ENCODE measurements at regions not wholly inside any gene's neighbourhood (a gene's known extent, or its start where the extent isn't known, plus 50 kb on each side); places are given as distances from the start of the nearest gene placed in this dataset.

DNA sequence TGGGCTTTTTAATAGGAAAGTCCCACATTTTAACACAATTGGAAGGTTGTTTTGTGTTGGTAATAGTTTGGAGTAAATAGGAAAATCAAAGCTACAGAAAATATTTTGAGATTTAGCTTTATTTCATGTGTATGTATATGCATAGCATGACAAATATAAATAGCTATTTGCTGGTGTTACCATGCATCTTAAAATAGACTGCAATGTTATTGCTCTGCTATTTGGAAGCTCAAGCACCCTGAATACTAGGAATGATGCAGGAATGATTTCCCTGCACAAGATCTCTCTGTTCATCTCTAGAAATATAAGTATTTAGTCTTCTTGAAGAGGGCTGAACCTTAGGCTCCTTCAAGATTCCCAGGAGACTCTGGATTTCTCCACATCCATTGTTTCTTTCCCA, 268.3 kb upstream of the POGK start:
- no peaks in the 10 kb centered on the region for H4K20me1 ChIP-seq (ENCODE audit: insufficient read depth, low read length)
- no peak overlapping the region for H2AFZ ChIP-seq (ENCODE audit: low read length)
- POLR2A ChIA-PET: no interaction called here
- FAIRE-seq: no peak
- no peaks in the 10 kb centered on the region for H3K9me3 ChIP-seq (ENCODE audit: low read length)
- CTCF ChIA-PET (ENCODE audit: low intra/inter-chr PET ratio, low total read pairs): no interaction called here
- H3K79me2 ChIP-seq (ENCODE audit: insufficient read depth, low read length): no peaks in the 10 kb centered on the region
- intact Hi-C loops (cut with micrococcal nuclease; ENCODE audit: unreplicated experiment): no loop called here
- no peak for ATAC-seq
- H3K27me3 ChIP-seq (ENCODE audit: control insufficient read depth in 1 of 2, insufficient read depth in 2 of 2, low read length in 2 of 2): no peaks in the 10 kb centered on the region
- no peak for TF ChIP-seq ZNF331 (CRISPR knock-in tag; IDR thresholded peaks at IDR 0.05)
- in situ Hi-C loops (cut with HindIII; ENCODE audit: extremely low pct_ligation_motif_present, low pct_unique_long_range_greater_than_20kb): no loop called here
- no peak overlapping the region for H3K4me3 ChIP-seq (replicated peaks in 1 of 3; ENCODE audit: insufficient read depth in 1 of 3, low read depth in 2 of 3, low read length in 3 of 3)
- H3K4me1 ChIP-seq (ENCODE audit: insufficient read depth, low read length): no peaks in the 10 kb centered on the region
- H3K4me2 ChIP-seq (ENCODE audit: low read depth, low read length): no peak overlapping the region
- H3K36me3 ChIP-seq (replicated peaks in 1 of 2; ENCODE audit: control insufficient read depth in 1 of 2, insufficient read depth in 2 of 2, low read length in 2 of 2): no peaks in the 10 kb centered on the region
- no peak overlapping the region for H3K27ac ChIP-seq (ENCODE audit: extremely low read length, insufficient read depth, low read length)
- no peak for DNase-seq (ENCODE audit: low spot score)
- H3K9ac ChIP-seq (ENCODE audit: insufficient read depth, low read depth, low read length): no peak overlapping the region
- no TSS peak for BruUV-seq (replicated peaks)

DNA sequence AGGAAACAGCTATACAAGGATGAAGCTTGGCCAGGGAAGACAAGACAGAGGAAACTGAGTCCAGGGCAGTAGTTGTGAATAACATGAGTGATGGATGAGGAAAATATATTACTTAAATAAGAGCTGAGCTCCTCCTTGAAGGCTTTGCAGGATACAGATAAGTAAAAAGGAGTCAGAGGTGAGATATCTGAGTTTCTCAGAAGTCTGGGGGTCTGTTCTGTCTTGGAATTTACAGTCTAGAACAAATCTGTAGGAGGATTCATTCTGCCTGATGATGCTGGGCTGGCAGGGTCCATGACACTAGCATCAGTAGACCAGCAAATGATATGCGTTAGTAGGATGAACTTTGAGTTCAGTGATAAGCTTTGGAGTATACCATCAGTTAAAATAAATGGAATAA, 266.1 kb upstream of the POGK start:
- Histone ChIP-seq H3K27me3 (ENCODE audit: control insufficient read depth in 1 of 2, insufficient read depth in 2 of 2, low read length in 2 of 2) (no peaks in the 10 kb centered on the region), H3K9me3 (ENCODE audit: low read length) (no peaks in the 10 kb centered on the region), H3K9ac (ENCODE audit: insufficient read depth, low read depth, low read length) (no peak overlapping the region), H3K4me2 (ENCODE audit: low read depth, low read length) (no peak overlapping the region), H4K20me1 (ENCODE audit: insufficient read depth, low read length) (no peaks in the 10 kb centered on the region), H3K36me3 (replicated peaks in 1 of 2; ENCODE audit: control insufficient read depth in 1 of 2, insufficient read depth in 2 of 2, low read length in 2 of 2) (no peaks in the 10 kb centered on the region), H3K4me1 (ENCODE audit: insufficient read depth, low read length) (no peaks in the 10 kb centered on the region), H3K27ac (ENCODE audit: extremely low read length, insufficient read depth, low read length) (no peak overlapping the region), H3K79me2 (ENCODE audit: insufficient read depth, low read length) (no peaks in the 10 kb centered on the region), H2AFZ (ENCODE audit: low read length) (no peak overlapping the region), H3K4me3 (replicated peaks in 1 of 3; ENCODE audit: insufficient read depth in 1 of 3, low read depth in 2 of 3, low read length in 3 of 3) (no peak overlapping the region)
- DNase-seq (ENCODE audit: low spot score) (no peak), ATAC-seq (no peak), FAIRE-seq (no peak)
- intact Hi-C loops (cut with micrococcal nuclease; ENCODE audit: unreplicated experiment): no loop called here
- no TSS peak for BruUV-seq (replicated peaks)
- POLR2A ChIA-PET: no interaction called here
- WGBS (ENCODE audit: low lambda C conversion rate): 0% methylated on average over 1 of the region's 1 CpG
- CTCF ChIA-PET (ENCODE audit: low intra/inter-chr PET ratio, low total read pairs): no interaction called here
- in situ Hi-C loops (cut with HindIII; ENCODE audit: extremely low pct_ligation_motif_present, low pct_unique_long_range_greater_than_20kb): no loop called here
- no peak for TF ChIP-seq ASH2L (IDR thresholded peaks at IDR 0.05; ENCODE audit: insufficient read length, low read depth, low read length)
- TF ChIP-seq PRMT3 (CRISPR knock-in tag; IDR thresholded peaks at IDR 0.05; ENCODE audit: borderline replicate concordance, low read depth): no peak
- TF ChIP-seq ZNF317 (CRISPR knock-in tag; IDR thresholded peaks at IDR 0.05): no peak
- no peak for TF ChIP-seq HIVEP1 (CRISPR knock-in tag; IDR thresholded peaks at IDR 0.05)
- TF ChIP-seq ZNF713 (CRISPR knock-in tag; IDR thresholded peaks at IDR 0.05): no peak
- TF ChIP-seq, protein P1, sequence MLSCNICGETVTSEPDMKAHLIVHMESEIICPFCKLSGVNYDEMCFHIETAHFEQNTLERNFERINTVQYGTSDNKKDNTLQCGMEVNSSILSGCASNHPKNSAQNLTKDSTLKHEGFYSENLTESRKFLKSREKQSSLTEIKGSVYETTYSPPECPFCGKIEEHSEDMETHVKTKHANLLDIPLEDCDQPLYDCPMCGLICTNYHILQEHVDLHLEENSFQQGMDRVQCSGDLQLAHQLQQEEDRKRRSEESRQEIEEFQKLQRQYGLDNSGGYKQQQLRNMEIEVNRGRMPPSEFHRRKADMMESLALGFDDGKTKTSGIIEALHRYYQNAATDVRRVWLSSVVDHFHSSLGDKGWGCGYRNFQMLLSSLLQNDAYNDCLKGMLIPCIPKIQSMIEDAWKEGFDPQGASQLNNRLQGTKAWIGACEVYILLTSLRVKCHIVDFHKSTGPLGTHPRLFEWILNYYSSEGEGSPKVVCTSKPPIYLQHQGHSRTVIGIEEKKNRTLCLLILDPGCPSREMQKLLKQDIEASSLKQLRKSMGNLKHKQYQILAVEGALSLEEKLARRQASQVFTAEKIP (CRISPR knock-in tag; IDR thresholded peaks at IDR 0.05; ENCODE audit: borderline replicate concordance): no peak
- no peak for TF ChIP-seq MEIS2 (CRISPR knock-in tag; IDR thresholded peaks at IDR 0.05)
- TF ChIP-seq, protein P2, sequence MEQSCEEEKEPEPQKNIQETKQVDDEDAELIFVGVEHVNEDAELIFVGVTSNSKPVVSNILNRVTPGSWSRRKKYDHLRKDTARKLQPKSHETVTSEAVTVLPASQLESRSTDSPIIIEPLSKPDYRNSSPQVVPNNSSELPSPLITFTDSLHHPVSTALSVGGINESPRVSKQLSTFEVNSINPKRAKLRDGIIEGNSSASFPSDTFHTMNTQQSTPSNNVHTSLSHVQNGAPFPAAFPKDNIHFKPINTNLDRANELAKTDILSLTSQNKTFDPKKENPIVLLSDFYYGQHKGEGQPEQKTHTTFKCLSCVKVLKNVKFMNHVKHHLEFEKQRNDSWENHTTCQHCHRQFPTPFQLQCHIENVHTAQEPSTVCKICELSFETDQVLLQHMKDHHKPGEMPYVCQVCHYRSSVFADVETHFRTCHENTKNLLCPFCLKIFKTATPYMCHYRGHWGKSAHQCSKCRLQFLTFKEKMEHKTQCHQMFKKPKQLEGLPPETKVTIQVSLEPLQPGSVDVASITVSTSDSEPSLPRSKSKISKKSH (CRISPR knock-in tag; IDR thresholded peaks at IDR 0.05; ENCODE audit: borderline replicate concordance): no peak
- no peak for TF ChIP-seq FOXP1 (IDR thresholded peaks at IDR 0.05)
- TF ChIP-seq FOXP1 (CRISPR knock-in tag; IDR thresholded peaks at IDR 0.05): no peak
- no peak for TF ChIP-seq SOX6 (IDR thresholded peaks at IDR 0.05)
- no peak for TF ChIP-seq SOX6 (CRISPR knock-in tag; IDR thresholded peaks at IDR 0.05)
- TF ChIP-seq ZNF383 (CRISPR knock-in tag; IDR thresholded peaks at IDR 0.05; ENCODE audit: borderline replicate concordance): no peak
- TF ChIP-seq KLF6 (CRISPR knock-in tag; IDR thresholded peaks at IDR 0.05): no peak
- no peak for TF ChIP-seq ARNT2 (CRISPR knock-in tag; IDR thresholded peaks at IDR 0.05; ENCODE audit: low read depth)
- no peak for TF ChIP-seq ZFP36L2 (CRISPR knock-in tag; IDR thresholded peaks at IDR 0.05)
- no peak for TF ChIP-seq RAD51 (IDR thresholded peaks at IDR 0.05; ENCODE audit: borderline replicate concordance)
- TF ChIP-seq, protein P3, sequence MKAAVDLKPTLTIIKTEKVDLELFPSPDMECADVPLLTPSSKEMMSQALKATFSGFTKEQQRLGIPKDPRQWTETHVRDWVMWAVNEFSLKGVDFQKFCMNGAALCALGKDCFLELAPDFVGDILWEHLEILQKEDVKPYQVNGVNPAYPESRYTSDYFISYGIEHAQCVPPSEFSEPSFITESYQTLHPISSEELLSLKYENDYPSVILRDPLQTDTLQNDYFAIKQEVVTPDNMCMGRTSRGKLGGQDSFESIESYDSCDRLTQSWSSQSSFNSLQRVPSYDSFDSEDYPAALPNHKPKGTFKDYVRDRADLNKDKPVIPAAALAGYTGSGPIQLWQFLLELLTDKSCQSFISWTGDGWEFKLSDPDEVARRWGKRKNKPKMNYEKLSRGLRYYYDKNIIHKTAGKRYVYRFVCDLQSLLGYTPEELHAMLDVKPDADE (CRISPR knock-in tag; IDR thresholded peaks at IDR 0.05): no peak

Measured in HepG2 (cell line).